ENCODE measurements at regions not wholly inside any gene's neighbourhood (a gene's known extent, or its start where the extent isn't known, plus 50 kb on each side); places are given as distances from the start of the nearest gene placed in this dataset.
"Not testable (repeated sequence)": the region's sequence is repeated elsewhere in the genome, so short reads cannot be mapped to it uniquely, and the experiment has no call there.

DNA sequence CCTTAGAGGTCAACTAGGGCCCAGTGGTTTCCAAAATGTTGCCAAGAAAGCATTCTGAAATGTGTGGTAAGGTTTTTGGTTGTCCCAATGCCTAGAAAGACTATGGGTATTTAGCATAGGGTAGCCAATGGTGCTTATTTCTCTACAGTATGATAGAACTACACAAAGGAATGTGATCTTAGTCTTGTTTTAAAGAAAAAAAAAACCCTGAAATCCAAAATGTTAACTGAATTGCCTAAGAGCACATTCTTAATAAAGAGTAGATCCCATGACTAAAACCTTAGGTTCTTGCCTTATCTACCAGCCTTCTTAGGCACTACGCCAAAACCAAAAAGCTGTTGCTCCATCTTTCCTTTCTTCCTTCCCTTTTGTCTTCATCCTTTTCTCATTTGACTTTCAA is 428.2 kb downstream of the MRPL39 start:
- Mint-ChIP-seq H3K36me3 (ENCODE audit: low read depth) (no peaks in the 10 kb centered on the region), H3K4me1 (no peaks in the 10 kb centered on the region), H3K4me3 (no peak overlapping the region), H3K9me3 (no peaks in the 10 kb centered on the region), H3K27me3 (no peaks in the 10 kb centered on the region), H3K27ac (no peak overlapping the region)
- intact Hi-C loops (cut with micrococcal nuclease), result no loop called here
- no peak for DNase-seq

DNA sequence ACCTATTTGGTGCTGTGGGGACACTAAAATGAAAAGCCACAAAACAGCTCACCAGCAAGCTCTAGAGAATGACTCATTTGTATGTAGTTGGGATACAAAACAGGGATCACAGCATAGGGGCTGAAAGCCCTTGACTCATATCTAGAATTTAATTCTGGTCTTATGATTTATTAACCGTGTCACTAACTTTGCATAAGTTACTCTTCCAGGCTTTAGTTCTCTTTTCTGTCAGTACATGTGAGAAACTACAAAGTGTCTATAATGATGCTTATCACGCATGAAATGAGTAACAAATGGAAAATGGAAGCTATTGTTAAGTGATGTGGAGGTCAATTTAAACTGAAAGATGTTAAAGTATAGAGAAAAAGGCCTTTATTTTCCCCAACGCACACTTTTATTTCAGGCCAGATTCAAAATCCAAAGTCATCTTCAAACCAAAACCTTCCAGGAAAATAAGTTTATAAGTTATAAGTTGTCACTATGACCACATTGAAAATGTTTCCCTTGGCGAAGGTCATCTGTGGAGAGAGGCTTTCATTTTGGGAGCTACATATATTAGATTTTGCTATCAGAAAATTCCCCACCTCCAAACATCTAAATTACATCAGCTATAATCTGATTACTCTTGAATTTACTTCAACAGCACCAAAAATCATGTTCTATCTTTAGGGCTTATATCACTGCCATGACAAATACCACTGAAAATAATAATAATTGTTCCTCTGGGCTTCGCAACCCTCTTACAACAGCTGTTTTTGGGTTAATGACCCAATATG is 430.5 kb downstream of the MRPL39 start:
- Mint-ChIP-seq H3K27me3 (no peaks in the 10 kb centered on the region), H3K27ac (no peak overlapping the region), H3K9me3 (no peaks in the 10 kb centered on the region), H3K4me3 (no peak overlapping the region), H3K36me3 (ENCODE audit: low read depth) (no peaks in the 10 kb centered on the region), H3K4me1 (no peaks in the 10 kb centered on the region)
- intact Hi-C loops (cut with micrococcal nuclease), result no loop called here
- DNase-seq, result no peak

DNA sequence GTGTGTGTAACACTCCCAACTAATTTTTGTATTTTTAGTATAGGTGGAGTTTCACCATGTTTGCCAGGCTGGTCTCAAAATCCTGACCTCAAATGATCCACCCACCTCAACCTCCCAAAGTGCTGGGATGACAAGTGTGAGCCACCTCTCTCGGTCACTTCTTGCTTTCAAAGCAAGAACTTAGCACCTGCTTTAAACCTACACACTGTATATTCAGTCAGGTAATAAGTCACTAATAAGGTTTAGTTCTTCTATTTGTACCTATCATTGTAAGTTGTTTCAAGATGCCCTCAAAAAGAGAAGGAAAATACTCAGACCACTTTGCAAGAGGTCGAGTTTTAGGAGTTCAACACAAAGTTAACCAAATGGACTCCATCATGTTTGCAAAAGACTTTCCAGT is 431.3 kb downstream of the MRPL39 start:
- Mint-ChIP-seq H3K27me3 (no peaks in the 10 kb centered on the region), H3K4me1 (no peaks in the 10 kb centered on the region), H3K4me3 (no peak overlapping the region), H3K9me3 (no peaks in the 10 kb centered on the region), H3K27ac (no peak overlapping the region), H3K36me3 (ENCODE audit: low read depth) (no peaks in the 10 kb centered on the region)
- DNase-seq, result no peak
- intact Hi-C loops (cut with micrococcal nuclease), result no loop called here

DNA sequence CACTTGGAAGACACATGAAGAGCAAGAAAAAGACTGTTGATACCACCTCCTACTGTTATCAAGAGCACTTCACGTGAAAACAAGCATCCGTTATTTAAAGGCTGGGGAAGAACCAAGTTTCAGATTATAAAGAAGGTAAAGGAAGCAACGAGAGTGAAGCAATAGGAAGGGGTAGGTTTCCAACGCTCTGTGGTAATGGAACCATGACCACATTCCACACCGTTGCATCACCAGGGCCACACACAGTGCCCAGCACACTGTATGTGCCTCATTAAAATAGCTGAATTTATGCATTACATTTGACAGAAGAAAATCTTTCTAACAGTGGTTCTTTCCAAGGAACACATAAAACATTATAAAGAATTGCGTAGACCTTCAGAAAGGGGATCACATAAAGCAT is 435.8 kb downstream of the MRPL39 start:
- H3K27ac Mint-ChIP-seq, result no peak overlapping the region
- no peaks in the 10 kb centered on the region for H3K27me3 Mint-ChIP-seq
- DNase-seq, result no peak
- no peak overlapping the region for H3K4me3 Mint-ChIP-seq
- no peaks in the 10 kb centered on the region for H3K36me3 Mint-ChIP-seq (ENCODE audit: low read depth)
- H3K4me1 Mint-ChIP-seq, result no peaks in the 10 kb centered on the region
- intact Hi-C loops (cut with micrococcal nuclease), result no loop called here
- H3K9me3 Mint-ChIP-seq, result peaks cover 13% of the 10 kb centered on the region

DNA sequence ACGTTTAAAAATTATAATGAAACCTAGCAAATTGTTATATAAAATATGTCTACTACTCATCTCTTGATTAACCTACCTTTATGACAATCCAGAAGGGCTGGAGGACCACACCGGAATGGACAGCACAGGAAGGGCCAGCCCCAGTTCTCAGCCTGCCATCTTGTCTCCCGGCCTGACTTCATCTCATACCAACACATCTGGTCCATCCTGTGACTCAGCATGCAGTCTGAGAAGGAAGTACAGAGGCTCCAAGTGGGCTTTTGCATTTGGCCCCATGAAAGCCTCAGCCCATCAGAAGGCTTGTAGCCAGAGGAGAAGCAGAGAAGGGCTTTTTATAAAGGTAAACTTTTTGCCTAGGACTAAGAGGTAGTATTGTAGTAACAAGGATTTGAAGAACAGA is 436.6 kb downstream of the MRPL39 start:
- Mint-ChIP-seq H3K27ac (no peak overlapping the region), H3K9me3 (peaks cover 13% of the 10 kb centered on the region), H3K4me3 (no peak overlapping the region), H3K27me3 (no peaks in the 10 kb centered on the region), H3K36me3 (ENCODE audit: low read depth) (no peaks in the 10 kb centered on the region), H3K4me1 (no peaks in the 10 kb centered on the region)
- intact Hi-C loops (cut with micrococcal nuclease), result no loop called here
- no peak for DNase-seq

DNA sequence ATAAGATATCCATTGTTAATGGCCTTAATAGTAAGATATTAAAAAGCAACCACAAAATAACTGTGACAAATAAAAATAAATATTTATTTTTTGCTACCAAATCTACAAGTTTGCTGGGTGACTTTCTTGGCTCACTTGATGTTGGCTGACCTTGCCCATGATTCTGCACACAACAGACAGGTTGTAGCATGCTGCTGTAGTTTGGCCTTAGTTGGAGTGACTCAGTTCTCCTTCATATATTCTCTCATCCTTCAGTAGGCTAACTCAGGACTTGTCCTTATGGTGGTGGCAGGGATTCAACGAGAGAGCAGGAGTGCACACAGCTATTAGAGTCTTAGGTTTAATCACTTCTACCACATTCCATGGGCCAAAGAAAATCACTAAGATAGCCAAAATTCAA is 437.9 kb downstream of the MRPL39 start:
- Mint-ChIP-seq H3K4me1 (no peaks in the 10 kb centered on the region), H3K27ac (no peak overlapping the region), H3K9me3 (peaks cover 13% of the 10 kb centered on the region), H3K27me3 (no peaks in the 10 kb centered on the region), H3K36me3 (ENCODE audit: low read depth) (no peaks in the 10 kb centered on the region), H3K4me3 (no peak overlapping the region)
- intact Hi-C loops (cut with micrococcal nuclease), result no loop called here
- DNase-seq, result no peak

DNA sequence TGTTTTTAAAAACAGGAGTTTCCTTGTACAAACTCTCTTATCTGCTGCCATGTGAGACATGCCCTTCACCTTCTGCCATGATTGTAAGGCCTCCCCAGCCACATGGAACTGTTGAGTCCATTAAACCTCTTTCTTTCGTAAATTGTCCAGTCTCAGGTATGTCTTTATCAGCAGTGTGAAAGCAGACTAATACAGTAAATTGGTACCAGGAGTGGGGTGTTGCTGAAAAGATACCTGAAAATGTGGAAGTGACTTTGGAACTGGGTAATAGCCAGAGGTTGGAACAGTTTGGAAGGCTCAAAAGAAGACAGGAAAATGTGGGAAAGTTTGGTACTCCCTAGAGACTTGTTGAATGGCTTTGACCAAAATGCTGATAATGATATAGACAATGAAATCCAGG is 440.4 kb downstream of the MRPL39 start:
- H3K36me3 Mint-ChIP-seq (ENCODE audit: low read depth); intact Hi-C loops (cut with micrococcal nuclease); H3K27me3 Mint-ChIP-seq; H3K4me1 Mint-ChIP-seq; H3K27ac Mint-ChIP-seq; DNase-seq; H3K4me3 Mint-ChIP-seq: not testable (repeated sequence)
- peaks cover 16% of the 10 kb centered on the region for H3K9me3 Mint-ChIP-seq

DNA sequence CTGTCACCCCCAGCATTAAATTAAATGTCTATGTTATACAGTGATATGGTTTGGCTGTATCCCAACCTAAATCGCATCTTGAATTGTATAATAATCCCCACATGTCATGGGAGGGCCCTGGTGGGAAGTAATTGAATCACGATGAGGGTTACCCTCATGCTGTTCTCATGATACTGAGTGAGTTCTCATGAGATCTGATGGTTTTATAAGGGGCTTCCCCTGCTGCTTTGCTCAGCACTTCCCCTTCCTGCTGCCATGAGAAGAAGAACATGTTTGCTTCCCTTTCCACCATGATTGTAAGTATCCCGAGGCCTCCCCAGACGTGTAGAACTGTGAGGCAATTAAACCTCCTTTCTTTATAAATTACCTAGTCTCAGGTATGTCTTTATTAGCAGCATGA is 445.7 kb downstream of the MRPL39 start:
- no peak for DNase-seq
- H3K36me3 Mint-ChIP-seq (ENCODE audit: low read depth), result no peaks in the 10 kb centered on the region
- intact Hi-C loops (cut with micrococcal nuclease), result no loop called here
- H3K27ac Mint-ChIP-seq, result no peak overlapping the region
- no peaks in the 10 kb centered on the region for H3K27me3 Mint-ChIP-seq
- H3K4me1 Mint-ChIP-seq, result no peaks in the 10 kb centered on the region
- peaks cover 4% of the 10 kb centered on the region for H3K9me3 Mint-ChIP-seq
- H3K4me3 Mint-ChIP-seq, result no peak overlapping the region

DNA sequence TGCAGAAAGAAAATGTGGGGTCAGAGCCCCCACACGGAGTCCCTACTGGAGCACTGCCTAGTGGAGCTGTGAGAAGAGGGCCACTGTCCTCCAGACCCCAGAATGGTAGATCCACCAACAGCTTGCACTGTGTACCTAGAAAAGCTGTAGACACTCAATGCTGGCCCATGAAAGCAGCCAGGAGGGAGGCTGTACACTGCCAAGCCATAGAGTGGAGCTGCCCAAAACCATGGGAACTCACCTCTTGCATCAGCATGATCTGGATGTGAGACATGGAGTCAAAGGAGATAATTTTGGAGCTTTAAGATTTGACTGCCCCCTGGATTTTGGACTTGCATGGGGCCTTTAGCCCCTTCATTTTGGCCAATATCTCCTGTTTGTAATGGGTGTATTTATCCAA is 452.3 kb downstream of the MRPL39 start:
- H3K4me3 Mint-ChIP-seq; intact Hi-C loops (cut with micrococcal nuclease); H3K27ac Mint-ChIP-seq; H3K36me3 Mint-ChIP-seq (ENCODE audit: low read depth); H3K4me1 Mint-ChIP-seq; H3K27me3 Mint-ChIP-seq; H3K9me3 Mint-ChIP-seq; DNase-seq: not testable (repeated sequence)

DNA sequence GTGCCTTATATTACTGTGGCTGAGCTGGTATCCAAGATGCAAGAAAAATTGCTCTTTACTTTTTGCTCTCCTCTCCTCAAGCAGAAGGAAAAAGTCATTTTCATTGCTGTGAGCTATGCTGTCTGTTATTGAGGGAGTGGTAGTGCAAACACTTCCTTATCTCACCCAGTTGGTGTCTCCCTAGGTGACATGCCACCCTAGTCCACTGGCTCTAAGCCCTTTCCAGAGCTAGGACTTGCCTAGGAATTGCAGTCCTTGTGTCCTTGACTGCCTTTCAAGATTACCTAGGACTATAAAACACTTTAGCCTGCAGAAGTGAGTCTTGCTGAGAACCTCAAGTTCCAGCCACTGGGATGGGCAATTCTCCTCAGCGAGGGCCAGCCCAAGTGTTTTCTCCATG is 458.3 kb downstream of the MRPL39 start:
- Mint-ChIP-seq H3K9me3 (no peaks in the 10 kb centered on the region), H3K4me1 (no peaks in the 10 kb centered on the region), H3K27me3 (no peaks in the 10 kb centered on the region), H3K4me3 (no peak overlapping the region), H3K36me3 (ENCODE audit: low read depth) (no peaks in the 10 kb centered on the region), H3K27ac (no peak overlapping the region)
- no peak for DNase-seq
- intact Hi-C loops (cut with micrococcal nuclease), result no loop called here

DNA sequence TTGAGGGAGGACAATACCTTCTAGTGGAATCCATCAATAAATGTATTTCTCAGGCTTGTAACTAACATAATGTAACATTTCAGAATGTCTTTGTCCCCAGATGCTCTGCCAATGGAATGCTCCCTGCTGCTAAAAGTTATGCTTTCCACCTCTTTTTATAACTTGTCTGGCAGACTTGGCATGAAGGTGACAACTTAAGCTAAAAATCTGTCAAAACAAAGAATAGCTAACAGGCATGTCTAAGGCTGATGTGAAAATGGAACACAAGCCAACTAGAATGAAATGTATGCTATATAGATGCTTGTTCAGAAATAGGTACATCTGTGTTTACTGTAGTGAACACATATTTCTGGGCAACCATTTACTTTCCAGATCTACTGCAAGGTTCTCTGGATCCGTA is 467.9 kb downstream of the MRPL39 start:
- intact Hi-C loops (cut with micrococcal nuclease), result no loop called here
- no peak for DNase-seq
- H3K4me1 Mint-ChIP-seq, result no peaks in the 10 kb centered on the region
- no peaks in the 10 kb centered on the region for H3K9me3 Mint-ChIP-seq
- H3K4me3 Mint-ChIP-seq, result no peak overlapping the region
- no peak overlapping the region for H3K27ac Mint-ChIP-seq
- H3K36me3 Mint-ChIP-seq (ENCODE audit: low read depth), result no peaks in the 10 kb centered on the region
- no peaks in the 10 kb centered on the region for H3K27me3 Mint-ChIP-seq

DNA sequence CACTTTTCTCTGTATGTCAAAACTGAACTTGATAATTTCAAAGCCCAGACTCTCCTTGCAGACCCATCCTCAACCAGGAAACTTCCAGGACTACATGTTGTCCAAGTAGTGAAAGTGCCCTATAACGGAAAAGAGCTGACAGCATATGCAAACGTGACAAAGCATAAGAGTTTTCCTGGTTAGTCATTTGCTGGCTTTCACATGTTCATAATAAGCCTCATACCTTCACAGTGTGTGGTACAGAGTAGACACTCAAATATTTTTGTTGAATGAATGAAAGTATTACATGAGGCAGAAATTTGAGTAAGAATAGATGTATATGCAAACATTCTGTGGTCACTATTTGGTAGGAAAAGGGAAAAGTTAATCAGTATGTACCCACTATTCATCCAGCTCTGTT is 473.3 kb downstream of the MRPL39 start:
- H3K4me3 Mint-ChIP-seq, result no peak overlapping the region
- no peak overlapping the region for H3K27ac Mint-ChIP-seq
- no peak for DNase-seq
- intact Hi-C loops (cut with micrococcal nuclease), result no loop called here
- H3K36me3 Mint-ChIP-seq (ENCODE audit: low read depth), result no peaks in the 10 kb centered on the region
- no peaks in the 10 kb centered on the region for H3K4me1 Mint-ChIP-seq
- H3K9me3 Mint-ChIP-seq, result no peaks in the 10 kb centered on the region
- no peaks in the 10 kb centered on the region for H3K27me3 Mint-ChIP-seq

DNA sequence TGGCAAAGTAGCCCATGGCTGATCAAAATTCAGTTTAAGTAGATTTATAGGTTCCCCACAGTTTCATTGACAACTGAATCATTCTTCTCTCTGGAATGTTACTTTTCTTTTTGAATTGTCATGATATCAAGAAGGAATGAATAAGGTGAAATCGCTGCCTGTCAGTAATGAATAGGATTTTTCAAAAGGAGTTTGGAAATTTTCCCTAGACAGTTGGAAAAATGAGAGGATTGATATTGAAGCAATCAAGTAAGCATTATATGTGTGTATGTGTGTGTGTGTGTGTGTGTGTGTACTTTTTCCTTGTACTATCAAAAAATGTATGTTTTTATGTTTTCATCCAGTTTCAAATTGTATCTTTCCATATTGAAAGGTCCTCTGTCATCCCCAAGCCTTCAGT is 479.5 kb downstream of the MRPL39 start:
- Mint-ChIP-seq H3K4me1 (no peaks in the 10 kb centered on the region), H3K27me3 (no peaks in the 10 kb centered on the region), H3K9me3 (no peaks in the 10 kb centered on the region), H3K4me3 (no peak overlapping the region), H3K27ac (no peak overlapping the region), H3K36me3 (ENCODE audit: low read depth) (no peaks in the 10 kb centered on the region)
- intact Hi-C loops (cut with micrococcal nuclease), result no loop called here
- DNase-seq, result no peak

DNA sequence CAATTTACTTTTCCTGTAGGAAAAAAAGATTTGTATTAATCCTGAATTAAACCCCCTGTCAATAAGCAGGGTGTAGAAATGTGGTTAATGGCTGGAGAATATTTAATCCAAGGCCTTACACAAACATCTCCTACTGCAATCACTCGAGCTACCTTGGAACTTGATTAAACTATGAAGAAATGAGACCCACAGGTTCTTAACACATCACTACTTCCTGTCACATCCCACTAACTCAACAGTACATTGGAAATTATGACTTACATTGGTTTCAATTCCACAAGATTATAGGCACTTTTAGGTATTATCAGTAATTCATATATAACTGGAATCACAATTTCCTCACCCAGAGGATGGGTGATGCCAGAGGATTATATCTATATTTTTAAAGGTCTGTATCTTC is 480.3 kb downstream of the MRPL39 start:
- H3K4me3 Mint-ChIP-seq, result no peak overlapping the region
- no peaks in the 10 kb centered on the region for H3K27me3 Mint-ChIP-seq
- no peaks in the 10 kb centered on the region for H3K36me3 Mint-ChIP-seq (ENCODE audit: low read depth)
- H3K27ac Mint-ChIP-seq, result no peak overlapping the region
- intact Hi-C loops (cut with micrococcal nuclease), result no loop called here
- DNase-seq, result no peak
- no peaks in the 10 kb centered on the region for H3K9me3 Mint-ChIP-seq
- H3K4me1 Mint-ChIP-seq, result no peaks in the 10 kb centered on the region

DNA sequence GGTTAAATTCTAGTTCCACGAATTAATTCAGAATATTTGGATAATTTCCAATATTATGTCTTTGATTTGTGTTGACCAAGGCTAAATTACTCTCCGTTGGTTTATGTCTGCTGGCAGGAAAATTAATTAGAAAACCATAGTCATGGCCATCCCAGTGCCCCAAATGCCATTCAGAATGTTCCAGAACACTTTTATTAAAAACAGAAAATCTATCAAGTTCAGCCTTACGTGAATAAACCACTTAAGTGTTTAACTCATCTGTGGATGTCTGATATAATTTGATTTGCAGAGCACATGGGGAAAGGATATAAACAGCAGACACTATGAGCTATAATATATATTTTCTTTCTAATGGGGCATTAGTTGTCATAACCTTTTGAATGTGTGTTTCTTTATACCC is 480.7 kb downstream of the MRPL39 start:
- DNase-seq, result no peak
- Mint-ChIP-seq H3K4me3 (no peak overlapping the region), H3K36me3 (ENCODE audit: low read depth) (no peaks in the 10 kb centered on the region), H3K9me3 (no peaks in the 10 kb centered on the region), H3K27ac (no peak overlapping the region), H3K27me3 (no peaks in the 10 kb centered on the region), H3K4me1 (no peaks in the 10 kb centered on the region)
- intact Hi-C loops (cut with micrococcal nuclease), result no loop called here

All from activated CD4-positive, alpha-beta T cell treated with anti-CD3 and anti-CD28 coated beads, Interleukin-2, amount 10 ng/mL, durations not matched to agents 24 days and 14 days (primary cell).